SK-N-SH treated with all-trans-retinoic acid at 6 μM for 48 hours (cell line): ENCODE measurements at regions not wholly inside any gene's neighbourhood (a gene's known extent, or its start where the extent isn't known, plus 50 kb on each side); places are given as distances from the start of the nearest gene placed in this dataset.

Experiments
- ATAC-seq: fragments of 200-7000 bp; cut with Tn5 transposase; 3 replicates; pipeline ENCODE4 v1.9.1; 2020; ENCODE audit warnings: mild to moderate bottlenecking, moderate library complexity
- ARNTL ChIP-seq: fragments of 450-650 bp; formaldehyde crosslinking; IDR thresholded peaks from 2 replicates; pipeline ENCODE4 v1.5.0; 2020; ENCODE audit warnings: low read depth, mild to moderate bottlenecking, moderate library complexity, borderline replicate concordance
- ESRRG ChIP-seq: fragments of 250-450 bp; sonication (Bioruptor Pico); IDR thresholded peaks from 2 replicates; pipeline ENCODE4 v1.6.1; 2021; ENCODE audit warnings: mild to moderate bottlenecking
- GLIS3 ChIP-seq: fragments of 250-450 bp; sonication (Bioruptor Pico); IDR thresholded peaks from 2 replicates; pipeline ENCODE4 v1.5.0; 2020; ENCODE audit warnings: mild to moderate bottlenecking, moderate library complexity
- ISL1 ChIP-seq: fragments of 250-450 bp; sonication (Bioruptor Pico); IDR thresholded peaks from 2 replicates; pipeline ENCODE4 v2.1.2; 2022; ENCODE audit warnings: mild to moderate bottlenecking, moderate library complexity
- OSR1 ChIP-seq: fragments of 250-450 bp; sonication (Bioruptor Pico); IDR thresholded peaks from 2 replicates; pipeline ENCODE4 v1.8.0; 2022; ENCODE audit warnings: moderate library complexity, mild to moderate bottlenecking, inconsistent platforms
- PPARA ChIP-seq: fragments of 250-450 bp; sonication (Bioruptor Pico); IDR thresholded peaks from 2 replicates; pipeline ENCODE4 v1.5.0; 2020; ENCODE audit warnings: mild to moderate bottlenecking, borderline replicate concordance
- RARB ChIP-seq: fragments of 250-450 bp; sonication (Bioruptor Pico); IDR thresholded peaks from 2 replicates; pipeline ENCODE4 v1.8.0; 2021; ENCODE audit warnings: mild to moderate bottlenecking, moderate library complexity
- SNAI2 ChIP-seq: fragments of 250-450 bp; sonication (Bioruptor Pico); IDR thresholded peaks from 2 replicates; pipeline ENCODE4 v1.5.0; 2020; ENCODE audit warnings: mild to moderate bottlenecking, moderate library complexity
- TCF4 ChIP-seq: fragments of 250-450 bp; sonication (Bioruptor Pico); IDR thresholded peaks from 2 replicates; pipeline ENCODE4 v1.8.0; 2021; ENCODE audit warnings: mild to moderate bottlenecking, moderate library complexity, borderline replicate concordance
- TOX ChIP-seq: fragments of 250-450 bp; sonication (Bioruptor Pico); IDR thresholded peaks from 2 replicates; pipeline ENCODE4 v1.8.0; 2021; ENCODE audit warnings: mild to moderate bottlenecking, moderate library complexity, borderline replicate concordance
- ZC3H10 ChIP-seq: fragments of 250-450 bp; sonication (Bioruptor Pico); IDR thresholded peaks from 2 replicates; pipeline ENCODE4 v1.5.1; 2021; ENCODE audit warnings: mild to moderate bottlenecking, moderate library complexity
- ZFP3 ChIP-seq: fragments of 250-450 bp; sonication (Bioruptor Pico); IDR thresholded peaks from 2 replicates; pipeline ENCODE4 v1.5.0; 2020; ENCODE audit warnings: mild to moderate bottlenecking, moderate library complexity
- ZFP30 ChIP-seq: fragments of 450-650 bp; formaldehyde crosslinking; IDR thresholded peaks from 2 replicates; pipeline ENCODE4 v1.5.0; 2022; ENCODE audit warnings: mild to moderate bottlenecking, moderate library complexity
- ZNF565 ChIP-seq: fragments of 450-650 bp; formaldehyde crosslinking; conservative IDR thresholded peaks from 2 replicates; pipeline ENCODE4 v1.5.0; 2020; ENCODE audit warnings: low read depth, mild to moderate bottlenecking, moderate library complexity
- ZNF70 ChIP-seq: fragments of 450-650 bp; formaldehyde crosslinking; IDR thresholded peaks from 2 replicates; pipeline ENCODE4 v1.5.0; 2020; ENCODE audit warnings: mild to moderate bottlenecking, moderate library complexity
- TF ChIP-seq, protein P1 (sequence below): fragments of 250-450 bp; sonication (Bioruptor Pico); IDR thresholded peaks from 2 replicates; pipeline ENCODE4 v1.8.0; 2020; ENCODE audit warnings: mild to moderate bottlenecking, moderate library complexity, borderline replicate concordance
- TF ChIP-seq, protein P2 (sequence below): fragments of 250-450 bp; sonication (Bioruptor Pico); IDR thresholded peaks from 2 replicates; pipeline ENCODE4 v1.5.1; 2020; ENCODE audit warnings: low read depth, mild to moderate bottlenecking, moderate library complexity
- TF ChIP-seq, protein P3 (sequence below): fragments of 250-450 bp; sonication (Bioruptor Pico); IDR thresholded peaks from 2 replicates; pipeline ENCODE4 v1.5.0; 2020; ENCODE audit warnings: mild to moderate bottlenecking, moderate library complexity
- TF ChIP-seq, protein P4 (sequence below): fragments of 250-450 bp; sonication (Bioruptor Pico); IDR thresholded peaks from 2 replicates; pipeline ENCODE4 v1.5.1; 2021; ENCODE audit warnings: mild to moderate bottlenecking, moderate library complexity

DNA sequence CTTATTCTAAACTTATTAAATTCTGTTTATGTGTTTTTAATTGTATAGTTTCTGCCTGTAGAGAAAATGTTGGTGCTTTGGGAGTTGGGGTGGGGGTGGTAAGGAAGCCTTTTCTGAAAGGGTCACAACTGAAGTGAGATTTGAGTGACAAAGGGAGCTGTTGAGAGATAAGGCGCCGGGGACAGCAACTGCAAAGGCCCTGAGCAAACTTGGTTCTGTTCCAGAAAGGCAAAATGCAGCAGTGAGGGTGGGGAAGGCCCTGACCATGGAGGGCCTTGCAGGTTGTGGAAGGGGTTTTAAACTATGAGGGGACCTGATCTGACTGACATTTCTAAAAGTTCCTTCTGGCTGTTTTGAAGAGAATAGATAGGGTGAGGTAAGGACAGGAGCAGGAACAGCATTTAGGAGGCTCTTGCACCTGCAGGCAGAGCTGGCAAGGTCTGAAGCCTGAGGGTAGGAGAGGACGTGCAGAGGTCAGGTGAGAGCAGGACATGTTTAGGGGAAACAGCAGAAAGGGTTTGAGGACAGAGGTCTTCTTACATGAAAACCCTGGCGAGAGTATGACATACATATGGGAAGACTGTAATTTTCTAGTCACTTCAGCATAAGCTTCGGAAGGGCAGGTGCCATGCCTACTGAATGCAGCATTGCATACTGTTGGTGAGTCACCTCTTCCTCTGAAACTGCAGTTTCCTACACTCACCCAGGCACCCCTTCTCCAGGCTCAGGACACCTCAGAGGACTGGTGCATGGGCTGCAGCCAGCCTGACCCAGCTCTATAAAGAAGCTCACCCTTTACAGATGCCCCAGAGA, 190.7 kb downstream of the SNX19 start:
- TF ChIP-seq, protein P1, sequence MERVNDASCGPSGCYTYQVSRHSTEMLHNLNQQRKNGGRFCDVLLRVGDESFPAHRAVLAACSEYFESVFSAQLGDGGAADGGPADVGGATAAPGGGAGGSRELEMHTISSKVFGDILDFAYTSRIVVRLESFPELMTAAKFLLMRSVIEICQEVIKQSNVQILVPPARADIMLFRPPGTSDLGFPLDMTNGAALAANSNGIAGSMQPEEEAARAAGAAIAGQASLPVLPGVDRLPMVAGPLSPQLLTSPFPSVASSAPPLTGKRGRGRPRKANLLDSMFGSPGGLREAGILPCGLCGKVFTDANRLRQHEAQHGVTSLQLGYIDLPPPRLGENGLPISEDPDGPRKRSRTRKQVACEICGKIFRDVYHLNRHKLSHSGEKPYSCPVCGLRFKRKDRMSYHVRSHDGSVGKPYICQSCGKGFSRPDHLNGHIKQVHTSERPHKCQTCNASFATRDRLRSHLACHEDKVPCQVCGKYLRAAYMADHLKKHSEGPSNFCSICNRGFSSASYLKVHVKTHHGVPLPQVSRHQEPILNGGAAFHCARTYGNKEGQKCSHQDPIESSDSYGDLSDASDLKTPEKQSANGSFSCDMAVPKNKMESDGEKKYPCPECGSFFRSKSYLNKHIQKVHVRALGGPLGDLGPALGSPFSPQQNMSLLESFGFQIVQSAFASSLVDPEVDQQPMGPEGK (CRISPR knock-in tag): no peak
- TF ChIP-seq TCF4: no peak
- TF ChIP-seq ZNF565 (CRISPR knock-in tag): no peak
- no peak for TF ChIP-seq SNAI2 (CRISPR knock-in tag)
- TF ChIP-seq ZFP30 (CRISPR knock-in tag): no peak
- TF ChIP-seq, protein P2, sequence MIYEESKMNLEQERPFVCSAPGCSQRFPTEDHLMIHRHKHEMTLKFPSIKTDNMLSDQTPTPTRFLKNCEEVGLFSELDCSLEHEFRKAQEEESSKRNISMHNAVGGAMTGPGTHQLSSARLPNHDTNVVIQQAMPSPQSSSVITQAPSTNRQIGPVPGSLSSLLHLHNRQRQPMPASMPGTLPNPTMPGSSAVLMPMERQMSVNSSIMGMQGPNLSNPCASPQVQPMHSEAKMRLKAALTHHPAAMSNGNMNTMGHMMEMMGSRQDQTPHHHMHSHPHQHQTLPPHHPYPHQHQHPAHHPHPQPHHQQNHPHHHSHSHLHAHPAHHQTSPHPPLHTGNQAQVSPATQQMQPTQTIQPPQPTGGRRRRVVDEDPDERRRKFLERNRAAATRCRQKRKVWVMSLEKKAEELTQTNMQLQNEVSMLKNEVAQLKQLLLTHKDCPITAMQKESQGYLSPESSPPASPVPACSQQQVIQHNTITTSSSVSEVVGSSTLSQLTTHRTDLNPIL: no peak
- no peak for TF ChIP-seq PPARA
- TF ChIP-seq, protein P3, sequence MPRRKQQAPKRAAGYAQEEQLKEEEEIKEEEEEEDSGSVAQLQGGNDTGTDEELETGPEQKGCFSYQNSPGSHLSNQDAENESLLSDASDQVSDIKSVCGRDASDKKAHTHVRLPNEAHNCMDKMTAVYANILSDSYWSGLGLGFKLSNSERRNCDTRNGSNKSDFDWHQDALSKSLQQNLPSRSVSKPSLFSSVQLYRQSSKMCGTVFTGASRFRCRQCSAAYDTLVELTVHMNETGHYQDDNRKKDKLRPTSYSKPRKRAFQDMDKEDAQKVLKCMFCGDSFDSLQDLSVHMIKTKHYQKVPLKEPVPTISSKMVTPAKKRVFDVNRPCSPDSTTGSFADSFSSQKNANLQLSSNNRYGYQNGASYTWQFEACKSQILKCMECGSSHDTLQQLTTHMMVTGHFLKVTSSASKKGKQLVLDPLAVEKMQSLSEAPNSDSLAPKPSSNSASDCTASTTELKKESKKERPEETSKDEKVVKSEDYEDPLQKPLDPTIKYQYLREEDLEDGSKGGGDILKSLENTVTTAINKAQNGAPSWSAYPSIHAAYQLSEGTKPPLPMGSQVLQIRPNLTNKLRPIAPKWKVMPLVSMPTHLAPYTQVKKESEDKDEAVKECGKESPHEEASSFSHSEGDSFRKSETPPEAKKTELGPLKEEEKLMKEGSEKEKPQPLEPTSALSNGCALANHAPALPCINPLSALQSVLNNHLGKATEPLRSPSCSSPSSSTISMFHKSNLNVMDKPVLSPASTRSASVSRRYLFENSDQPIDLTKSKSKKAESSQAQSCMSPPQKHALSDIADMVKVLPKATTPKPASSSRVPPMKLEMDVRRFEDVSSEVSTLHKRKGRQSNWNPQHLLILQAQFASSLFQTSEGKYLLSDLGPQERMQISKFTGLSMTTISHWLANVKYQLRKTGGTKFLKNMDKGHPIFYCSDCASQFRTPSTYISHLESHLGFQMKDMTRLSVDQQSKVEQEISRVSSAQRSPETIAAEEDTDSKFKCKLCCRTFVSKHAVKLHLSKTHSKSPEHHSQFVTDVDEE: no peak
- no peak for TF ChIP-seq ISL1 (CRISPR knock-in tag)
- TF ChIP-seq TOX (CRISPR knock-in tag): no peak
- no peak for TF ChIP-seq ZFP3
- no peak for TF ChIP-seq ZC3H10
- TF ChIP-seq GLIS3 (CRISPR knock-in tag): no peak
- TF ChIP-seq RARB (CRISPR knock-in tag): no peak
- peak; percentile 80 for ATAC-seq

DNA sequence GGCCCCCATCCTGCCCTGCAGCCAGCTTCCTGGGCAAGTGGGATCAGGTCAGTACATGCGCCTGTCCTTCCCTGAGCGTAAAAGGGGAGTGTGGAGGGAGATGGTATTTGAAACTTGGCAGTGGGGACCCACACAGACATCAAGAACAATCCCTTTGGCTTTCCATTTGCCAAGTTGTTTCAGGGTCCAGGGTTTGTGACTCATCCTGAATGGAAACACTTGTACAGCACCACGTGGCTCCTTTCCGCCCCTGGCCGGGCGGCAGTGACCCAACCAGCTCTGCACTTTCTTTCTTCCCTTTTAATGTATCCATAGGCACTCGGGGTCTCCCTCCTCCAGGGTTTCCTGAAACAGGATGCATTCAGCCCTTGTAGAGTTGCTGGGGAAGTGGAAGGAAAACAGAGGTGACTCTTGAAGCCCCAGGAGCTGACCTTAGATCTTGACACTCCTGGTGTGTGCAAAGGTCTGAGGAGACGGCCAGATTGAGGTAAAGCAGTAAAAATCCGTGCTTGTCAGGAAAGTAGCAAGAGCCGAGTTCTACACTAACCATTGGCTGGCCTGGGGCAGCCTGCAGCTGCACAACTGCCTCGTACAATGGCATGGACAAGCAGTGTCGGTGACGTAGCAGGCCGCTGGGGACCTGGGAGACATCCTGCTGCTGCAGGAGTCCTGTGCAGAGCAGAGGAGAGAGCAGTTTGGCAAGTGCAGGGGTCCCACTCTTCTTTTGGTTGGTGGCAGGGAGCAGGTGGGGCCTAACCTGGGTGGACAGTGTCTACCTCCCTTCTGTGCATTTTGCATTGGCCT, 189.8 kb downstream of the SNX19 start:
- peak; percentile 87 for ATAC-seq

More for the DNA sequence above, 189.8 kb downstream of the SNX19 start:
- TF ChIP-seq, protein P4, sequence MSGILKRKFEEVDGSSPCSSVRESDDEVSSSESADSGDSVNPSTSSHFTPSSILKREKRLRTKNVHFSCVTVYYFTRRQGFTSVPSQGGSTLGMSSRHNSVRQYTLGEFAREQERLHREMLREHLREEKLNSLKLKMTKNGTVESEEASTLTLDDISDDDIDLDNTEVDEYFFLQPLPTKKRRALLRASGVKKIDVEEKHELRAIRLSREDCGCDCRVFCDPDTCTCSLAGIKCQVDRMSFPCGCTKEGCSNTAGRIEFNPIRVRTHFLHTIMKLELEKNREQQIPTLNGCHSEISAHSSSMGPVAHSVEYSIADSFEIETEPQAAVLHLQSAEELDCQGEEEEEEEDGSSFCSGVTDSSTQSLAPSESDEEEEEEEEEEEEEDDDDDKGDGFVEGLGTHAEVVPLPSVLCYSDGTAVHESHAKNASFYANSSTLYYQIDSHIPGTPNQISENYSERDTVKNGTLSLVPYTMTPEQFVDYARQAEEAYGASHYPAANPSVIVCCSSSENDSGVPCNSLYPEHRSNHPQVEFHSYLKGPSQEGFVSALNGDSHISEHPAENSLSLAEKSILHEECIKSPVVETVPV (CRISPR knock-in tag): no peak
- no peak for TF ChIP-seq OSR1
- TF ChIP-seq ZFP30 (CRISPR knock-in tag): no peak
- TF ChIP-seq PPARA: no peak
- TF ChIP-seq ISL1 (CRISPR knock-in tag): no peak
- no peak for TF ChIP-seq ESRRG (CRISPR knock-in tag)
- TF ChIP-seq TOX (CRISPR knock-in tag): no peak
- TF ChIP-seq, protein P1 (CRISPR knock-in tag): no peak
- TF ChIP-seq, protein P3: no peak
- no peak for TF ChIP-seq SNAI2 (CRISPR knock-in tag)
- no peak for TF ChIP-seq ARNTL (CRISPR knock-in tag)
- no peak for TF ChIP-seq ZNF70
- no peak for TF ChIP-seq TCF4
- TF ChIP-seq, all 23 proteins: peak for 0
